DMS79 (cell line): ENCODE measurements at regions not wholly inside any gene's neighbourhood (a gene's known extent, or its start where the extent isn't known, plus 50 kb on each side); places are given as distances from the start of the nearest gene placed in this dataset.

Experiments
- DNase-seq: peaks from one replicate; lab custom pipeline; 2025; lab: John Stamatoyannopoulos, UW

GRCh38 chr1:87165177-87165576 is 163.5 kb upstream of the LMO4 start:
- DNase-seq: no peak

- DNase-seq: no peak
Measured at GRCh38 chr1:87167157-87167789, 161.4 kb upstream of the LMO4 start.

GRCh38 chr1:87167848-87168525 is 160.7 kb upstream of the LMO4 start:
- no peak for DNase-seq

DNA sequence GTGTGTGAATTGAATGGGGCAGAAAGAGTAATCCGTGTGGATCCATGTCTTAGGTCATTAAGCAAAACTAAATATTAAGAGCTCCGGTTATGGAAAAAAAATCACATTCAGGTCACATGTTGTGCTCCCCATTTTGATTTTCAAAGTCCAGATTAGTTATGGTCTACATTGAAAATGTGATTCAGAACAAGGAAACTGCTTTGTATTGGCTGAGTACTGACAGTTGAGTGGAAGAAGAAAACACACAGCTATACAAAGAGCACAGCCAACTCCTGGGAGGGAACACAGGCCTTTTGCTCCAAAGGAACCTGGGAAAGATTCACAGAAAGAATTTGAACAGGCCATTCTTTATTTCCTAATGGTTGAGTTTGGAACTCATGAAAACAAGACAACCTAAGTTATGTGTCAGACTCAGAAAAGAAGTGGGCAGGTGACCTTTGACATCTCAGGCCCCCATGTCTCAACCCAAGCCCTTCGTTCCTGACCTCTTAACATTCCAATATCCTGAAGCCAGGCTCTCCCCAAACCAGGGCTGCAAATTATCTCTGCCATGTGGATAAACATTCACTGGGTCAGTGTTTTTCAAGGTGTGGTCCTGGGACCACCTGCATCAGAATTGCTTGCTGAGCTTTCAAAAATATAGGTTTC is 159.3 kb upstream of the LMO4 start:
- DNase-seq: no peak

DNA sequence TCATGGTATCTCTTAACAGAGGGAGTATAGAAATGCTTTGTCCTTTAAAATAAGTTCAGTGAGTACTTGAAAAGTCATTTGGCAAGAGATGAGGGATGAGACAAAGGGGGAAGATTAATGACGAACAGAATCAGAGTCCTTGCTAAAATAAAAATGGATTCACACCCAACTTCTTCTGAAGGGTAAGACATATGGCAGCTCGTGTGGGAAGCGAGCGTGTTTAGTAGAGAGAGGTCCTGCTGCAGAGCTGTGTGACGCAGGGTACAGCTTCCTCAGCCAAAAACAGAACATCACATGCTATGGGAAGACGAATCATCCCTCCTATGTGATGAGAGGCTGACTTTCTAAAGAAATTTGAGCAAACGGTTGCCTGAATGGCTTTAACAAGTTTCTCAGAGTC is 158.5 kb upstream of the LMO4 start:
- no peak for DNase-seq

DNA sequence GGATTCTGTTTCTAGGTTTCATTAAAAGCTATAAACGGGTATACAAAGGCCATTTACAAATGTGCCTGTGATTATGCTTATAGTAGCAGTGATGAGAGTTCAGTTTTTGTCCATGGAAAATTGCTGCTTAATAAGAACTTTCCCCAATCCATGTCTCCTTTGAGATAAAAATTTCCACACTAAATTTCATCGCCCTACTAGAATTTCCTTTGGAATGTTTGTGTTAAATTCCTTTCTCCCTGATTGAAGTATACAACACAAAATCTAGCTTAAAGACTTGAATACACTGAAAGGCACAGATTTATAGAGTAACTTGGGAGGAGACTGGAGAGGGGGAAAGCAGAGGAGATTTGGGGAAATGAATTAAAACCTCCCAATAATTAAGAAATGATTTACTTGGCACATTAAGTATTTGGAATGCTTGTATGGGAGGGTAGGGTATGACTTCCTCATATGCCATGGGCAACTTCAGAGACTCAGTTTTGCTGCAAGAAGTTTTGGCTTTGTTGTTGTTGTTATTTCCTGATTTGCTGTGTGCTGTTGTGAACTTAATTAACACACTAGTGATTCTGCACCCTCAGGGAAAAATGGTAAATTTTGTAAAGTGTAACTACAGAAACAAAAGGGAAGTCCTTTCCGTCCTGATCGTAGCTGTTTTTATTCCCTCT is 157.6 kb upstream of the LMO4 start:
- no peak for DNase-seq

DNA sequence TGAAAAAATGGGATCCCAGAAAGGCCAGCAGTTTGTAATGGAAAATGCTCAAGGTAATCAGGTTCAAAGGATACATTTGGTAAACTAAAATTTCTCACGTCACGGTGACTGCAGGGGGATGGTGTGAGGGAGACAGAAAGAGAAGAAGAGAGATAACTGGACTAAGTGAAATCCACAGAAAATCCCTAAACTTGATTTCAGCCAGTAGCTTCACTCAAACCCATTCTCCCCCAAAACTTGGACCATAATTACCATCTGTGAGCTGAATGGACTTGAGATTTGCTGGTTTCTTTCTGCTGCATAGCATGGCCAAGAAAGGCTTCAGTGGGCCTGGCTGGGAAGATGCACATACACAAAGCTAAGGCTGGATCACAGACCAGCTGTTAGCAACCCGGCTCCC is 155.4 kb upstream of the LMO4 start:
- DNase-seq: no peak

DNA sequence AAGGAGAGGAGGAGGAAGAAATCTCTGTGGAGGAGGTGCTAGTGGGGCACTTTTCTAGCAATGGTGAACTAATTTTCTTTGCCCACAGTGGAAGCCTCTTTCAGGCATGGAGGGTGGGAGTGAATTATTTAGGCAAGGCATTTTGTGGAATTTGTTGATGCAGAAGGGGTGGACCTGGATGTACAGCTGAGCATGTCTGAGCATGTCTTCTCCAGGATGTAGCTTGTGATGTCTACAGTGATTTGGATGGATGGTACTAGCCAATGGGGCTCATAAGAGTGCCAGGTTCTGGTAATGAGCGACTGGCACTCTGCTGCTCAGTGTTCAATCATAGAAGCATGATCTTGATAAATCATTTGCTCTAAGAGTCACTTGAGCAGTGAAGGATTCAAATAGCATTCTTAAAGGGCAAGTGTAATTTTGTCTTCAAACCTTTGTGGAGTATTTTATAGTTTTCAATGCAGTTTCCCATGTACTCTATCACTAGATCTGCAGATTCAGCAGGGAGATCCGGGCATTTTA is 153.9 kb upstream of the LMO4 start:
- DNase-seq: peak; percentile 49

DNA sequence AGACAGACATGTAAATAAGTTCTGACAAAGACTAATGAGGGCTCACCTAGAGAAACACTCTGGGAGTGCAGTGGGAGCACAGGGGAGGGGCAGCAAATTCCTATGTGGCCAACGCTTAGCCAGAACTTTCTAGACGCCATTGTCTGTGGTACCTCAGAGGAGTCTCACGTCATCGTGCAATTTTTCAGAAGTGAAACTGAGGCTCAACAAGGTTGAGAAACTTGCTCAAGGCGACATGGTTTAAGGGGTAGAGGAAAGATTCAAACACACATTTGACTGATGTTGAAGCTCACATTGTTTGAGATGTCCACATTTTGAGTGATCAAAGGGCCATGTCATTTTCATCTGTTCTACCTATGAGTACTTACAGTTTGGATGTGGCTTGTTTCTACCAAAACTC is 152.6 kb upstream of the LMO4 start:
- DNase-seq: no peak

GRCh38 chr1:87176514-87176913 is 152.2 kb upstream of the LMO4 start:
- no peak for DNase-seq

GRCh38 chr1:87178441-87178840 is 150.2 kb upstream of the LMO4 start:
- no peak for DNase-seq

DNA sequence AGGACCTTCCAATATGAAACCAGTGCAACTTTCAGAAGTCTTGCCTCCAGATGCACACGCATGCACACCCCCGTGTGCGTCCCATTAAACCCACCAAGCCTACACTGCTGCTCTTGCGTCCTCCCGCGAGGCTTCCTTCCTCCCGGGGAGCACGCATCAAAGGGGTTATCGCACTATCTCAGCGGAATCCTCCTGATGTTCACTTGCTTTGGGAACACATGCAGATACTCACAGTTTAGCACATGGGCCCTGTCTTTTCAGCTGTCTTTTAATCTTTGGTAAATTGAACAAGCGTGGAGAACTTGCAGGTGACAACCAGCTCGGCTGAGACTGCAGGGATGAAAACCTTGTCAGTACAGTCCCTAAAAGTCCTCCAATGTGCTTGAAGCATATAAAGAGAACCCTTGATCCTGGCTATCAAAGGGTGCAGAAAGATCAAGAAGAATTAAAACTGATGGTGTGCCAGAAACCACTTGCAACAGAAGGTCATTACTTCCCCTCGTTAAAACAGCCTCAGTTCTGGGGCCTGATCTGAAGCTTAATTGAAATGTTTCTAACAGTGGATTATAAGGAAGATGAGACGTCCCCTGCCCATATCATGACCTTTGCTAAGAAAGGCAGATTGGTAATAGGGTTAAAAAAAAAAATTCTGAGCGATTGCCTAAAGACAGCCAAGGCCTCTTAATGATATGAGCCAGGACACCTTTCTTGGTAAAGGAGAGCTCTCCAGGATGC is 149.4 kb upstream of the LMO4 start:
- peak; percentile 78 for DNase-seq

- DNase-seq: no peak
Measured at GRCh38 chr1:87179851-87180519, 148.7 kb upstream of the LMO4 start.

DNA sequence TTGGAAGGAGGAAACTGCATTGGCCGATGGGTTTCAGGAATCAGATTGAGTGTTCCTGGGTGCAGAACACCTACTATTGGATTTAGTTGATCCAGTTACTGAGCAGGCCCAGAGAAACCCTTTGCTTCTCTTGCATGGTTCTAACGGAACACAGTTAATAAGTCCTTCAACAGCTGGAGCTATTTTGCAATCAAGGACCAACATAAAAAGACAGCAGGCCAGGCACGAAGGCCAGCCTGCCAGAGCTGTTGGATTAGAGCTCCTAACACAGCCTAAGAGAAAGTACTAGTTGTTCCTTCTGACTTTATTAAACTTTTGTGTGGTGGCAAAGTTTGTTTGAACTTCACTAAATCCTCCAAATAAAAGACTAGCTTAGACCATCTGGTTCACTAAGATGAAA is 148.0 kb upstream of the LMO4 start:
- DNase-seq: no peak

DNA sequence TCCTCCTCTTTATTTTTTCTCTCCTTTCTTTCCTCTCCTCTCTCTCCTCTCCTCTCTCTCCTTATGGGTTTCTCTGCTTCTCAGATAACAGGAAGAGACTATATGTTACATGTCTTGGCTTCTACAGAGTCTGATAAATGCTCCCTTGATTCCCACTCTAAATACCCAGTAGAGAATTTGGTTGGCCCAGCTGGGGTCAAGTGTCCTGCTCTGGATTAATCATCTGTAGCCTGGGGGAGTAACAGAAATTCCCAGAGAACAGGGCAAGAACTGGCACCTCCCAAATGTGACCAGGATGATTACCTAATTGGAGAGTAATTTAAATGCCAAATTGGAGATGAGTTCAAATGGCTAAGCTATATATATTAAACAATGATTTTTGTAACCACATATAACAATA is 146.1 kb upstream of the LMO4 start:
- no peak for DNase-seq

- no peak for DNase-seq
Measured at GRCh38 chr1:87185077-87185476, 143.6 kb upstream of the LMO4 start.

DNA sequence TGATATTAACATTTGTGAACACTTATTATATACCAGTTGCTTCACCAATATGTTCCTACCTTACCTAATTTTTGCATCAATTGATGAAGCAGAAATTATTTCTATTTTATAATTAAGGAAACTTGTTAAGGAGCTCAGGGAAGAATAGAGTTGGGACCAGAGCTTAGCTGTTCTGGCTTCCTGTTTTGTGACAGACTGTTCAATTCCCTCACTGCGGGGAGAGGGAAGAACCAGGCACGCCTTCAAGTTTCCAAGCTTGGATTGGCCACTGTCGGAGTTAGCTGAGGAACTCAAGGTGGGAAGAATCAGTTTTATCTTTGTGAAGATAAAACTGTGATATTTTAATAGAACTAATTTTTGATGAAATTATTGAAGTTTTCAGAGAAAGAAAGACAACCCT is 142.3 kb upstream of the LMO4 start:
- no peak for DNase-seq

- DNase-seq: no peak
Measured at GRCh38 chr1:87188640-87189039, 140.0 kb upstream of the LMO4 start.

- DNase-seq: no peak
Measured at GRCh38 chr1:87190402-87190801, 138.3 kb upstream of the LMO4 start.

DNA sequence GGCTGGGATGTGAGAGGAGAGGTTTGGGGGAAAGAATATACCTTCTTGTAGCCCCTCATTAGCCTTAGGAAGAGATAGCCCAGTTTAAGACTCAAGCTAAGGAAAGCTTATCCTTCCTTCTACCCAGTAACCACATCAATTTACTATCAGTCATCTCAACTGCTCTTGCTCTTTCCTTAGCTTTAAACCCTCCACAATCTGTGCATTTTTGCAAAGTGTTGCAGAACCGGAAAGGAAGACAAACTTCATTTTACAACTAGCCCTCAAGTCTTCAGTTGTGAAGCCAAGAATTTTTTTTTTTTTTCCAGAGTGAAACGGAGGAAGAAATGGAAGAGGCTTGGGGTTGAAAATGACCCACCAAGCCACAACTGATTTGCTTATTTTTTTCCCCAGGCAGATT is 137.0 kb upstream of the LMO4 start:
- no peak for DNase-seq

- DNase-seq: no peak
Measured at GRCh38 chr1:87194271-87194774, 134.4 kb upstream of the LMO4 start.
